Left lung (tissue), 4 donors: ENCODE measurements at regions not wholly inside any gene's neighbourhood (a gene's known extent, or its start where the extent isn't known, plus 50 kb on each side); places are given as distances from the start of the nearest gene placed in this dataset.
"Not testable (repeated sequence)": the region's sequence is repeated elsewhere in the genome, so short reads cannot be mapped to it uniquely, and the experiment has no call there.

Source experiments
- ATAC-seq: fragments of 200-7000 bp; cut with Tn5 transposase; one replicate; pipeline ENCODE4 v1.9.1; 2020; ENCODE audit warnings: moderate library complexity
- DNase-seq, 4 donors: peaks; one replicate each; pipeline ENCODE4 v3.0.0-alpha.2; 2013 to 2020
- H3K27ac ChIP-seq, 2 donors: fragments of 200-600 bp; sonication (generic) in 1 of 2; one replicate each; pipeline versions ENCODE4 v1.5.0 to v1.8.0; 2020 to 2021
- H3K27me3 ChIP-seq, 2 donors: fragments of 200-600 bp; sonication (generic) in 1 of 2; one replicate each; pipeline versions ENCODE4 v1.5.0 to v1.8.0; 2020 to 2021
- H3K36me3 ChIP-seq, 2 donors: fragments of 200-600 bp; sonication (generic) in 1 of 2; one replicate each; pipeline versions ENCODE4 v1.5.0 to v1.8.0; 2020 to 2021
- H3K4me1 ChIP-seq, 2 donors: fragments of 200-600 bp; one replicate each; pipeline ENCODE4 v1.8.0; 2021
- H3K4me3 ChIP-seq, 2 donors: fragments of 200-600 bp; sonication (generic) in 1 of 2; one replicate each; pipeline versions ENCODE4 v1.5.0 to v1.8.0; 2020 to 2021; ENCODE audit warnings: mild to moderate bottlenecking in 1 of 2
- H3K9me3 ChIP-seq, 2 donors: fragments of 200-600 bp; sonication (generic) in 1 of 2; one replicate each; pipeline versions ENCODE4 v1.5.0 to v1.8.0; 2020 to 2021
- intact Hi-C, 2 donors: fragments of 100-400 bp; cut with DNase I; formaldehyde crosslinking; loops; one replicate each; pipeline versions ENCODE4 v1.11.2 to v1.14.2; 2022
- TF ChIP-seq, protein P1 (sequence below), 2 donors: fragments of 200-600 bp; sonication (generic) in 1 of 2; IDR thresholded peaks; one replicate each; pipeline versions ENCODE4 v1.5.0 to v1.8.0; 2021; ENCODE audit warnings: antibody characterized with exemption in 2 of 2
- donor health status: DM: no; HTN: yes; CAD: no.
- donor health status: DM: no; HTN: no; CAD: no.

DNA sequence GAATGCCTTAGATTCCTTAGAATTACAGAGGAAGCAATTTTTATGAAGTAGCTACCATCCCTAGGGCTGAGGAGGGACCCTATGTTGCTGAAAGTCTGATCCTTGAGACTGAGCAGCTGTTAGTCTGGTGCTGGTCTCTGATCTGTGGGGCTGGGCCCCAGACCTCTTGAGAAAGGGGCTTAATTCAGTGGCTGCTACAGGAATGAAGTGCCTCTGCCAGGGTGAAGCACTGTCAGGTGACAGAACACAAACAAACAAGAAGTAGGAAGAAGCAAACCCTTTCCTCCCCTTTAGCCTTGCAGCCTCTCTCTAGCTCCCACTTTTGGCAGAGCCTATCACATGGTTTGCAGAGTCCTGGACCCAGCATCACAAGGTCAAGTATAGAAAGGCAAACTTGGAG lies 64.0 kb upstream of the STC2 start:
- H3K27ac ChIP-seq: no peak overlapping the region
- no peaks in the 10 kb centered on the region for H3K36me3 ChIP-seq
- intact Hi-C loops: no loop called here
- TF ChIP-seq, protein P1, sequence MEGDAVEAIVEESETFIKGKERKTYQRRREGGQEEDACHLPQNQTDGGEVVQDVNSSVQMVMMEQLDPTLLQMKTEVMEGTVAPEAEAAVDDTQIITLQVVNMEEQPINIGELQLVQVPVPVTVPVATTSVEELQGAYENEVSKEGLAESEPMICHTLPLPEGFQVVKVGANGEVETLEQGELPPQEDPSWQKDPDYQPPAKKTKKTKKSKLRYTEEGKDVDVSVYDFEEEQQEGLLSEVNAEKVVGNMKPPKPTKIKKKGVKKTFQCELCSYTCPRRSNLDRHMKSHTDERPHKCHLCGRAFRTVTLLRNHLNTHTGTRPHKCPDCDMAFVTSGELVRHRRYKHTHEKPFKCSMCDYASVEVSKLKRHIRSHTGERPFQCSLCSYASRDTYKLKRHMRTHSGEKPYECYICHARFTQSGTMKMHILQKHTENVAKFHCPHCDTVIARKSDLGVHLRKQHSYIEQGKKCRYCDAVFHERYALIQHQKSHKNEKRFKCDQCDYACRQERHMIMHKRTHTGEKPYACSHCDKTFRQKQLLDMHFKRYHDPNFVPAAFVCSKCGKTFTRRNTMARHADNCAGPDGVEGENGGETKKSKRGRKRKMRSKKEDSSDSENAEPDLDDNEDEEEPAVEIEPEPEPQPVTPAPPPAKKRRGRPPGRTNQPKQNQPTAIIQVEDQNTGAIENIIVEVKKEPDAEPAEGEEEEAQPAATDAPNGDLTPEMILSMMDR (IDR thresholded peaks at IDR 0.05): no peak
- no peaks in the 10 kb centered on the region for H3K27me3 ChIP-seq
- DNase-seq (no peak), ATAC-seq (no peak)
- H3K9me3 ChIP-seq: peaks cover 0 to 9% of the 10 kb centered on the region in 2 donors
- H3K4me3 ChIP-seq: no peak overlapping the region
- H3K4me1 ChIP-seq: no peaks in the 10 kb centered on the region

DNA sequence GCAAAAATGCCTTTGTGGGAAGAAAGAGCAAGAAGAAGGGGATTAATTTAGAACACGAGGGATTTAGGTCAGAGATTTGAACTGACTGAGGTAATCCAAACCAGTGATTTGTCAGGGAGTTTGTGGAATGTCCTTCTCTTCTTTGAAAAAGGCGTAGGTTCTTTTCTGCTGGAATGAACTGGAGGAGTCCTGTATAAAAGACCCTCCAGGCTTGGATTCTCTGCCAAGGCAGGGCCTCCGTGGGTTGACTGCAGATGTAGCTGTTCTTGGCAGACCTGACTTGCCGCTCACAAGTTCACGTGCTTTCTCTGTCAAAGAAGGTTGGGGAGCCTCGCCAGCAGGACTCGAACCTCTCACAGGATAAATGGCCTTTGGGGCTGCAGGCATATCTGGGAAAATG lies 62.8 kb upstream of the STC2 start:
- TF ChIP-seq, protein P1 (IDR thresholded peaks at IDR 0.05): no peak
- Histone ChIP-seq H3K4me1 (no peaks in the 10 kb centered on the region), H3K36me3 (no peaks in the 10 kb centered on the region), H3K27me3 (no peaks in the 10 kb centered on the region), H3K4me3 (no peak overlapping the region), H3K27ac (no peak overlapping the region), H3K9me3 (peaks cover 0 to 9% of the 10 kb centered on the region in 2 donors)
- ATAC-seq (no peak), DNase-seq (no peak)
- intact Hi-C loops: no loop called here

DNA sequence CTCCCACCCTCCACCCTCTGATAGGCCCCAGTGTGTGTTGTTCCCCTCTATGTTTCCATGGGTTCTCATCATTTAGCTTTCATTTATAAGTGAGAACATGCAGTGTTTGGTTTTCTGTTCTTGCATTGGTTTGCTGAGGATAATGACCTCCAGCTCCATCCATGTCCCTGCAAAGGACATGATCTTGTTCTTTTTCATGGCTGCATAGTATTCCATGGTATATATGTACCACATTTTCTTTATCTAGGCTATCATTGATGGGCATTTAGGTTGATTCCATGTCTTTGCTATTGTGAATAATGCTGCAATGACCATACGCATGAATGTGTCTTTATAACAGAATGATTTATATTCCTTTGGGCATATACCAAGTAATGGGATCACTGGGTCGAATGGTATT lies 59.1 kb upstream of the STC2 start:
- H3K27me3 ChIP-seq, H3K4me3 ChIP-seq, H3K9me3 ChIP-seq, H3K4me1 ChIP-seq, H3K36me3 ChIP-seq, H3K27ac ChIP-seq, ATAC-seq, intact Hi-C loops, DNase-seq: not testable (repeated sequence)

DNA sequence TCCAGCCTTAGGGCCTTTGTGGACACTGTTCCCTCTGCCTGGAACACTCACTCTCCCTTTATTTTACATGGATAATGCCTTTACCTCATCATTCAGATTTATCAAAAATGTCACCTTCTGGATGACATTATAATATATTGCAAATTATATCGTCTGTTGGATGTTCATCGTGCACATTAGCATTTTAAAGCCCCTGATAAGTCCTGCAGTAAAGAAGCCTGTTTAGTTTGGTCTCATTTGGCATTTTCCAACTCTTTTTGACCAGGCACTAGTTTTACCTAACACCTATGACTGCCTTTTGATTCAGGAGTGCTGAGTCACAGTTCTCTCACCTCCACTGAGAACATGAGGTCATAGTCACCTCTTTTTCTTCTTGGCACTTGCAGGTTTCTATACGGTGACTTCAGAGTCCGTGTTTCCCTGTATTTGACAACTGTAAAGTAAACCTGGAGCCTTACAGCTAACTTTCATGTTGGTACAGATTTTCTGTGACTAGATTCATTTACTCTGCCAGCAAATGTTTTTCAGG lies 57.7 kb upstream of the STC2 start:
- Histone ChIP-seq H3K27ac (no peak overlapping the region), H3K4me1 (no peaks in the 10 kb centered on the region), H3K9me3 (no peaks in the 10 kb centered on the region), H3K27me3 (no peaks in the 10 kb centered on the region), H3K36me3 (no peaks in the 10 kb centered on the region), H3K4me3 (no peak overlapping the region)
- intact Hi-C loops: no loop called here
- TF ChIP-seq, protein P1 (IDR thresholded peaks at IDR 0.05): no peak
- no peak for ATAC-seq
- DNase-seq: no peak

DNA sequence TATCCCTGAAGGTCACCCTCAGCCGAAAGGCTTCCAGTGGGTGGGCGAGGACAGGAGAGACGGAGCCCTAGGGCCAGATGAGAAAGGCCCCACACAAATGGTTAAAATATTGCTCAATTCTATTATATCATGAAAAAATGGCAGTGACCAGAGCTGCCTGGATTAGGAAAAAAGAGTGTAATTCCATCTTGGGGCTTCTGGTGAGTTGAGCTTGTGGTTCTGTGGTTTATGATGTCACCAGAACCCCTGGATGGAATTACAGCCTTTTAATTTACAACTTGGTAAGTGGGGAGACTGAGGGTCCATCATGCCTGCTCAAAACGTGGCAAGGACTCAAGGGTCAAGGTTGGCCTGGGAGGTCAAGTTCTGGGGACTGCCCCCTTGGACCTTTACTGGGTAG lies 55.5 kb upstream of the STC2 start:
- ATAC-seq (no peak), DNase-seq (no peak)
- TF ChIP-seq, protein P1 (IDR thresholded peaks at IDR 0.05): no peak
- Histone ChIP-seq H3K4me1 (no peaks in the 10 kb centered on the region), H3K27me3 (no peaks in the 10 kb centered on the region), H3K4me3 (no peak overlapping the region), H3K36me3 (no peaks in the 10 kb centered on the region), H3K27ac (no peak overlapping the region), H3K9me3 (no peaks in the 10 kb centered on the region)
- intact Hi-C loops: no loop called here

DNA sequence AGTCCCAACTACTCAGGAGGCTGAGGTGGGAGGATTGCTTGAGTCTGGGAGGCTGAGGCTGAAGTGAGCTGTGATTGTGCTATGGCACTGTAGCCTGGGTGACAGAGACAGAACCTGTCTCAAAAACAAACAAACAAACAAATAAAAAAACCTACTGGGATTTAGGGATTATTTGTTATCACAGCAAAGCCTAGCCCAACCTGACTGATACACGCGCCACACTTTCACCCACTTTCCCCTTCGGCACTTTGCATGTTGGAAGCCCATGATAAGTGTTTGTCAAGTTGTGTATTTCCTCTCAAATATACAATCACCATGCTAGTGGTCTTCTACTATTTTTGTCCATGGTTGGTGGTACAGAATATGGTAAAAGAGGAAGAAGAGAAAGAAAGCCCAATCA lies 50.5 kb upstream of the STC2 start:
- TF ChIP-seq, protein P1 (IDR thresholded peaks at IDR 0.05): no peak
- Histone ChIP-seq H3K9me3 (no peaks in the 10 kb centered on the region), H3K27ac (no peak overlapping the region), H3K4me3 (no peak overlapping the region), H3K36me3 (no peaks in the 10 kb centered on the region), H3K27me3 (no peaks in the 10 kb centered on the region), H3K4me1 (no peaks in the 10 kb centered on the region)
- intact Hi-C loops: no loop called here
- DNase-seq: no peak
- no peak for ATAC-seq
